Pancreas (tissue), 10 donors: ENCODE measurements at regions not wholly inside any gene's neighbourhood (a gene's known extent, or its start where the extent isn't known, plus 50 kb on each side); places are given as distances from the start of the nearest gene placed in this dataset.

Source experiments
- ATAC-seq, 4 donors: fragments of 200-7000 bp; cut with Tn5 transposase; one replicate each; pipeline versions ENCODE4 v1.8.0 to v1.9.1; 2020; ENCODE audit warnings: mild to moderate bottlenecking in 4 of 4, moderate library complexity in 4 of 4
- DNase-seq, 6 donors: peaks; one replicate each; pipeline ENCODE4 v3.0.0-alpha.2; 2020
- FAIRE-seq: peaks from 2 replicates; lab custom pipeline; 2012; peaks lifted over from hg19 to GRCh38; lab: Jason Lieb, UNC
- H3K27ac ChIP-seq, 4 donors: fragments of 200-600 bp; sonication (generic); 1 replicate in 3 of 4; 2 replicates in 1 of 4; pipeline versions ENCODE4 v1.5.0 to v1.8.0; 2020
- H3K27me3 ChIP-seq, 4 donors: fragments of 200-600 bp; one replicate each; pipeline ENCODE4 v1.8.0; 2021
- H3K36me3 ChIP-seq, 3 donors: fragments of 200-600 bp; sonication (generic) in 1 of 3; one replicate each; pipeline versions ENCODE4 v1.5.0 to v1.8.0; 2020 to 2021
- H3K4me1 ChIP-seq, 3 donors: fragments of 200-600 bp; one replicate each; pipeline ENCODE4 v1.8.0; 2021
- H3K4me3 ChIP-seq, 4 donors: fragments of 200-600 bp; sonication (generic) in 2 of 4; one replicate each; pipeline versions ENCODE4 v1.5.0 to v1.8.0; 2020 to 2021
- H3K9me3 ChIP-seq, 4 donors: fragments of 200-600 bp; one replicate each; pipeline ENCODE4 v1.8.0; 2021
- CTCF ChIP-seq, 4 donors: fragments of 200-600 bp; sonication (generic) in 3 of 4; IDR thresholded peaks; one replicate each; pipeline versions ENCODE4 v1.5.0 to v1.8.0; 2021; ENCODE audit warnings: antibody characterized with exemption in 4 of 4
- WGBS, 2 donors: extraction: QIAGEN DNeasy Blood & Tissue Kit; methylation state at CpG; one replicate each; pipeline ENCODE4 v1.1.7; 2013; 5-methylcytosine and 5-hydroxymethylcytosine counted together
- intact Hi-C, 3 donors: fragments of 100-400 bp; cut with DNase I; formaldehyde crosslinking; loops; one replicate each; pipeline versions ENCODE4 v1.11.1 to v1.14.2; 2022
- donor health status: healthy with polysubstance abuse.
- donor health status: DM: no; HTN: no; CAD: no; lungs with moderate emphysema.
- donor health status: DM: no; HTN: no; CAD: no.
- donor health status: control.
- donor health status: control.
- donor health status: Bipolar disorder and iron deficiency.
- donor health status: DM: yes; HTN: yes; CAD: no.
- donor health status: DM: no; HTN: no; CAD: no.
- donor health status: DM: no; HTN: no; CAD: no.
- donor health status: DM: yes; HTN: yes; CAD: no.

GRCh38 chr11:39174196-39174595 is 2285.3 kb downstream of the LRRC4C start:
- FAIRE-seq (no peak), ATAC-seq (peak; percentile 70 to 95 (median 76)), DNase-seq (no peak)
- intact Hi-C loops = no loop called here
- H3K36me3 ChIP-seq = no peaks in the 10 kb centered on the region
- no peaks in the 10 kb centered on the region for H3K9me3 ChIP-seq
- H3K4me3 ChIP-seq = no peak overlapping the region
- no peak overlapping the region for H3K27ac ChIP-seq
- H3K4me1 ChIP-seq = peaks cover 0 to 7% (median 7%) of the 10 kb centered on the region in 3 donors
- peaks cover 0 to 2% (median 0%) of the 10 kb centered on the region in 4 donors for H3K27me3 ChIP-seq
- no peak for TF ChIP-seq CTCF (IDR thresholded peaks at IDR 0.05)

- no peak overlapping the region for H3K27ac ChIP-seq
- DNase-seq = no peak
- intact Hi-C loops = no loop called here
Observed at GRCh38 chr11:39165021-39165420, 2294.4 kb downstream of the LRRC4C start.

GRCh38 chr11:39149214-39149613 is 2310.2 kb downstream of the LRRC4C start:
- 11 to 13% methylated on average over 1 of the region's 1 CpG for WGBS, 2 donors
- Histone ChIP-seq H3K4me1 (peaks cover 0 to 9% (median 0%) of the 10 kb centered on the region in 3 donors), H3K27me3 (no peaks in the 10 kb centered on the region), H3K27ac (no peak overlapping the region), H3K4me3 (no peak overlapping the region), H3K36me3 (no peaks in the 10 kb centered on the region), H3K9me3 (no peaks in the 10 kb centered on the region)
- TF ChIP-seq CTCF (IDR thresholded peaks at IDR 0.05) = no peak
- intact Hi-C loops = no loop called here
- FAIRE-seq = no peak
- ATAC-seq = peak in 3 of 4 donors; percentile 14 to 53 (median 35)
- peak in 1 of 6 donors; percentile 14 for DNase-seq

More at GRCh38 chr11:39165021-39165420, 2294.4 kb downstream of the LRRC4C start:
- no peak for TF ChIP-seq CTCF (IDR thresholded peaks at IDR 0.05)
- Histone ChIP-seq H3K9me3 (no peaks in the 10 kb centered on the region), H3K27me3 (no peaks in the 10 kb centered on the region), H3K36me3 (no peaks in the 10 kb centered on the region), H3K4me3 (no peak overlapping the region), H3K4me1 (no peaks in the 10 kb centered on the region)
- no peak for FAIRE-seq
- ATAC-seq = no peak

GRCh38 chr11:39145346-39145745 is 2314.1 kb downstream of the LRRC4C start:
- Histone ChIP-seq H3K4me1 (peaks cover 0 to 9% (median 0%) of the 10 kb centered on the region in 3 donors), H3K4me3 (no peak overlapping the region), H3K27me3 (no peaks in the 10 kb centered on the region), H3K27ac (no peak overlapping the region), H3K9me3 (no peaks in the 10 kb centered on the region), H3K36me3 (no peaks in the 10 kb centered on the region)
- no peak for DNase-seq
- FAIRE-seq = no peak
- no peak for TF ChIP-seq CTCF (IDR thresholded peaks at IDR 0.05)
- 89 to 92% methylated on average over 2 of the region's 2 CpGs for WGBS, 2 donors
- ATAC-seq = no peak
- intact Hi-C loops = no loop called here

- no peak for FAIRE-seq
- no peaks in the 10 kb centered on the region for H3K36me3 ChIP-seq
Observed at GRCh38 chr11:39144351-39145130, 2314.9 kb downstream of the LRRC4C start.

More at GRCh38 chr11:39144351-39145130, 2314.9 kb downstream of the LRRC4C start:
- DNase-seq (no peak), ATAC-seq (no peak)
- H3K4me1 ChIP-seq = peaks cover 0 to 9% (median 0%) of the 10 kb centered on the region in 3 donors
- no peaks in the 10 kb centered on the region for H3K9me3 ChIP-seq
- H3K4me3 ChIP-seq = no peak overlapping the region
- WGBS, 2 donors = 92% methylated on average over 3 of the region's 3 CpGs
- no peak for TF ChIP-seq CTCF (IDR thresholded peaks at IDR 0.05)
- intact Hi-C loops = no loop called here
- no peaks in the 10 kb centered on the region for H3K27me3 ChIP-seq
- no peak overlapping the region for H3K27ac ChIP-seq
